ENCODE measurements at regions not wholly inside any gene's neighbourhood (a gene's known extent, or its start where the extent isn't known, plus 50 kb on each side); places are given as distances from the start of the nearest gene placed in this dataset.
"Not testable (repeated sequence)": the region's sequence is repeated elsewhere in the genome, so short reads cannot be mapped to it uniquely, and the experiment has no call there.

- Mint-ChIP-seq H3K36me3 (ENCODE audit: low read depth) (no peaks in the 10 kb centered on the region), H3K4me3 (no peak overlapping the region), H3K27me3 (no peaks in the 10 kb centered on the region), H3K4me1 (no peaks in the 10 kb centered on the region), H3K27ac (no peak overlapping the region), H3K9me3 (peaks cover 24% of the 10 kb centered on the region)
- ATAC-seq (ENCODE audit: low read depth): no peak
- no peak for TF ChIP-seq CTCF (IDR thresholded peaks at IDR 0.05)
- CTCF ChIA-PET: no interaction called here
- POLR2A ChIA-PET: no interaction called here
- DNase-seq: no peak
- intact Hi-C loops (cut with micrococcal nuclease): no loop called here
These were observed 410.5 kb upstream of the CNTNAP5 start for GRCh38 chr2:123614596-123614995.

GRCh38 chr2:123618642-123619041, 406.4 kb upstream of the CNTNAP5 start:
- POLR2A ChIA-PET; CTCF ChIA-PET; intact Hi-C loops (cut with micrococcal nuclease); H3K27me3 Mint-ChIP-seq; H3K4me1 Mint-ChIP-seq; H3K4me3 Mint-ChIP-seq; H3K27ac Mint-ChIP-seq; H3K36me3 Mint-ChIP-seq (ENCODE audit: low read depth); ATAC-seq (ENCODE audit: low read depth); DNase-seq: not testable (repeated sequence)
- peaks cover 11% of the 10 kb centered on the region for H3K9me3 Mint-ChIP-seq

GRCh38 chr2:123624816-123625215, 400.3 kb upstream of the CNTNAP5 start:
- ChIA-PET CTCF (no interaction called here), POLR2A (no interaction called here)
- ATAC-seq (ENCODE audit: low read depth): no peak
- H3K27me3 Mint-ChIP-seq: no peaks in the 10 kb centered on the region
- no peaks in the 10 kb centered on the region for H3K4me1 Mint-ChIP-seq
- TF ChIP-seq CTCF (IDR thresholded peaks at IDR 0.05): no peak
- H3K27ac Mint-ChIP-seq: no peak overlapping the region
- no peaks in the 10 kb centered on the region for H3K36me3 Mint-ChIP-seq (ENCODE audit: low read depth)
- no peak overlapping the region for H3K4me3 Mint-ChIP-seq
- intact Hi-C loops (cut with micrococcal nuclease): no loop called here
- H3K9me3 Mint-ChIP-seq: no peaks in the 10 kb centered on the region
- DNase-seq: no peak

- Mint-ChIP-seq H3K4me3 (no peak overlapping the region), H3K27me3 (no peaks in the 10 kb centered on the region), H3K36me3 (ENCODE audit: low read depth) (no peaks in the 10 kb centered on the region), H3K27ac (no peak overlapping the region), H3K9me3 (peaks cover 6% of the 10 kb centered on the region), H3K4me1 (no peaks in the 10 kb centered on the region)
- CTCF ChIA-PET: no interaction called here
- POLR2A ChIA-PET: no interaction called here
- intact Hi-C loops (cut with micrococcal nuclease): no loop called here
- ATAC-seq (ENCODE audit: low read depth) (no peak), DNase-seq (no peak)
- TF ChIP-seq CTCF (IDR thresholded peaks at IDR 0.05): no peak
These were observed 388.9 kb upstream of the CNTNAP5 start for GRCh38 chr2:123636232-123636631.

GRCh38 chr2:123640685-123641335, 384.3 kb upstream of the CNTNAP5 start:
- no peak for DNase-seq
- ChIA-PET POLR2A (no interaction called here), CTCF (no interaction called here)
- no peak for TF ChIP-seq CTCF (IDR thresholded peaks at IDR 0.05)
- no peaks in the 10 kb centered on the region for H3K27me3 Mint-ChIP-seq
- H3K4me1 Mint-ChIP-seq: no peaks in the 10 kb centered on the region
- no peak for ATAC-seq (ENCODE audit: low read depth)
- no peak overlapping the region for H3K4me3 Mint-ChIP-seq
- peaks cover 6% of the 10 kb centered on the region for H3K9me3 Mint-ChIP-seq
- H3K36me3 Mint-ChIP-seq (ENCODE audit: low read depth): no peaks in the 10 kb centered on the region
- intact Hi-C loops (cut with micrococcal nuclease): no loop called here
- no peak overlapping the region for H3K27ac Mint-ChIP-seq

GRCh38 chr2:123644053-123644452, 381.0 kb upstream of the CNTNAP5 start:
- Mint-ChIP-seq H3K9me3 (peaks cover 4% of the 10 kb centered on the region), H3K27me3 (no peaks in the 10 kb centered on the region), H3K27ac (no peak overlapping the region), H3K36me3 (ENCODE audit: low read depth) (no peaks in the 10 kb centered on the region), H3K4me1 (no peaks in the 10 kb centered on the region), H3K4me3 (no peak overlapping the region)
- ATAC-seq (ENCODE audit: low read depth): no peak
- DNase-seq: no peak
- CTCF ChIA-PET: no interaction called here
- intact Hi-C loops (cut with micrococcal nuclease): no loop called here
- POLR2A ChIA-PET: no interaction called here
- no peak for TF ChIP-seq CTCF (IDR thresholded peaks at IDR 0.05)
